GM12878 (cell line): ENCODE measurements at regions not wholly inside any gene's neighbourhood (a gene's known extent, or its start where the extent isn't known, plus 50 kb on each side); places are given as distances from the start of the nearest gene placed in this dataset.

Experiments
- ATAC-seq: fragments of 200-7000 bp; cut with Tn5 transposase; 3 replicates; pipeline ENCODE4 v1.9.1; 2020; ENCODE audit warnings: mild to moderate bottlenecking, moderate library complexity
- BruUV-seq: library from RNA; stranded (reverse); fragments of 400-500 nt; replicated peaks from 2 replicates; lab custom pipeline; 2021; lab: Mats Ljungman, UMichigan
- CTCF ChIA-PET: fragments of 300-600 bp; sonication (Branson Sonifier 250); formaldehyde crosslinking; extraction: SDS; loops from one replicate; lab custom pipeline; 2021; ENCODE audit warnings: inconsistent platforms; lab: Yijun Ruan, JAX
- POLR2A ChIA-PET: fragments of 350-600 bp; formaldehyde crosslinking; extraction: SDS; loops from one replicate; lab custom pipeline; 2021; ENCODE audit warnings: inconsistent platforms; lab: Charles Lee
- RAD21 ChIA-PET: fragments of 300-600 bp; sonication (Branson Sonifier 250); formaldehyde crosslinking; loops from one replicate; lab custom pipeline; 2023; ENCODE audit warnings: antibody characterized with exemption; ENCODE audit not compliant: unreplicated experiment; lab: Charles Lee
- SMC1A ChIA-PET: fragments of 300-600 bp; sonication (Branson Sonifier 250); formaldehyde crosslinking; loops from one replicate; lab custom pipeline; 2023; ENCODE audit not compliant: unreplicated experiment, uncharacterized antibody; lab: Charles Lee
- DNase-seq: peaks from one replicate; pipeline ENCODE4 v3.0.0-alpha.2; 2011; ENCODE audit warnings: low read depth, low spot score
- FAIRE-seq: peaks from 3 replicates; lab custom pipeline; 2011; peaks lifted over from hg19 to GRCh38; lab: Jason Lieb, UNC
- H2AFZ ChIP-seq: 2 replicates; pipeline ENCODE4 v1.6.0; 2011; ENCODE audit warnings: low read depth, low read length, control low read depth; ENCODE audit not compliant: control insufficient read depth
- H3K27ac ChIP-seq: 2 replicates; pipeline ENCODE4 v1.5.1; 2011; ENCODE audit warnings: control low read depth; ENCODE audit not compliant: control insufficient read depth, insufficient read depth
- H3K27me3 ChIP-seq, 2 experiments: replicated peaks in 1 of 2; 2 replicates each; pipeline versions ENCODE4 v1.6.0 to v1.6.1; 2011; ENCODE audit warnings: low read length in 1 of 2; ENCODE audit not compliant: control insufficient read depth in 2 of 2, insufficient read depth in 2 of 2
- H3K36me3 ChIP-seq, 2 experiments: 2 replicates each; pipeline ENCODE4 v1.5.1; 2011; ENCODE audit warnings: low read length in 1 of 2; ENCODE audit not compliant: control insufficient read depth in 2 of 2, insufficient read depth in 2 of 2
- H3K4me1 ChIP-seq: 2 replicates; pipeline ENCODE4 v1.6.1; 2011; ENCODE audit warnings: mild to moderate bottlenecking, low read length, moderate library complexity, mixed read lengths; ENCODE audit not compliant: control insufficient read depth, insufficient read depth
- H3K4me2 ChIP-seq: 2 replicates; pipeline ENCODE4 v1.6.0; 2011; ENCODE audit warnings: control low read depth; ENCODE audit not compliant: control insufficient read depth, insufficient read depth
- H3K4me3 ChIP-seq: fragments of 200-600 bp; sonication (generic); 2 replicates; pipeline ENCODE4 v1.5.1; 2016
- H3K79me2 ChIP-seq: 2 replicates; pipeline ENCODE4 v1.6.0; 2011; ENCODE audit warnings: low read length; ENCODE audit not compliant: control insufficient read depth, insufficient read depth
- H3K9ac ChIP-seq: 2 replicates; pipeline ENCODE4 v1.8.0; 2011; ENCODE audit warnings: low read length, control low read depth, mixed read lengths; ENCODE audit not compliant: control insufficient read depth, insufficient read depth
- H3K9me3 ChIP-seq: replicated peaks from 3 replicates; pipeline ENCODE4 v1.5.1; 2011; ENCODE audit warnings: mild to moderate bottlenecking, low read length; ENCODE audit not compliant: control insufficient read depth, insufficient read depth
- H4K20me1 ChIP-seq: 2 replicates; pipeline ENCODE4 v1.6.0; 2011; ENCODE audit not compliant: control insufficient read depth, insufficient read depth
- ATF7 ChIP-seq: fragments of 450-650 bp; IDR thresholded peaks from 2 replicates; pipeline ENCODE4 v1.6.1; 2016; ENCODE audit warnings: low read depth, mild to moderate bottlenecking
- CHD1 ChIP-seq: IDR thresholded peaks from 2 replicates; pipeline ENCODE4 v1.6.1; 2012; ENCODE audit warnings: low read depth, low read length, improper control_type of control experiment
- LARP7 ChIP-seq: fragments of 450-650 bp; IDR thresholded peaks from 2 replicates; pipeline ENCODE4 v1.6.1; 2017; ENCODE audit warnings: mild to moderate bottlenecking
- RB1 ChIP-seq: fragments of 450-650 bp; formaldehyde crosslinking; IDR thresholded peaks from 2 replicates; pipeline ENCODE4 v1.6.1; 2017; ENCODE audit warnings: mild to moderate bottlenecking, borderline replicate concordance
- TCF12 ChIP-seq: IDR thresholded peaks from 2 replicates; pipeline ENCODE4 v1.6.1; 2011; ENCODE audit warnings: low read depth, mild to moderate bottlenecking, low read length
- ZBED1 ChIP-seq: IDR thresholded peaks from 2 replicates; pipeline ENCODE4 v1.6.1; 2016; ENCODE audit warnings: borderline replicate concordance
- WGBS: methylation state at CpG from one replicate; pipeline ENCODE4 v1.1.6; 2016; ENCODE audit warnings: low lambda C conversion rate; ENCODE audit not compliant: insufficient replicate concordance, insufficient coverage; ENCODE audit errors: missing lambda C conversion rate; 5-methylcytosine and 5-hydroxymethylcytosine counted together
- in situ Hi-C: fragments of 300-500 bp; cut with MboI; formaldehyde crosslinking; loops from 9 replicates; pipeline ENCODE4 v1.14.3; 2018; ENCODE audit warnings: mixed read lengths
- intact Hi-C: fragments of 100-400 bp; cut with micrococcal nuclease; formaldehyde crosslinking; loops from one replicate; pipeline ENCODE4 v1.14.2; 2022; ENCODE audit not compliant: unreplicated experiment
- TF ChIP-seq, protein P1 (sequence below): fragments of 450-650 bp; IDR thresholded peaks from 2 replicates; pipeline ENCODE4 v1.6.1; 2017; ENCODE audit warnings: antibody characterized with exemption, mild to moderate bottlenecking, moderate library complexity

- Histone ChIP-seq H3K4me3 (no peak overlapping the region), H3K4me1 (no peaks in the 10 kb centered on the region), H4K20me1 (no peaks in the 10 kb centered on the region), H3K27me3 (no peaks in the 10 kb centered on the region), H2AFZ (no peak overlapping the region), H3K27ac (no peak overlapping the region), H3K36me3 (no peaks in the 10 kb centered on the region), H3K79me2 (no peaks in the 10 kb centered on the region), H3K9ac (no peak overlapping the region), H3K9me3 (no peaks in the 10 kb centered on the region), H3K4me2 (no peak overlapping the region)
- ChIA-PET RAD21 (no interaction called here), CTCF (interaction anchor here (2.8 kb wide), 1 partner anchor 9 kb away, joined by 17 read pairs; no protein-coding TSS in a partner anchor), POLR2A (no interaction called here), SMC1A (no interaction called here)
- FAIRE-seq, result no peak
- BruUV-seq, result no TSS peak
- intact Hi-C loops (no loop called here), in situ Hi-C loops (no loop called here)
- WGBS, result 48% methylated on average over 3 of the region's 3 CpGs
- no peak for ATAC-seq
- no peak for TF ChIP-seq CHD1
- TF ChIP-seq ATF7, result no peak
- no peak for TF ChIP-seq RB1
- no peak for TF ChIP-seq TCF12
- TF ChIP-seq LARP7, result no peak
- no peak for TF ChIP-seq ZBED1
- TF ChIP-seq, protein P1, sequence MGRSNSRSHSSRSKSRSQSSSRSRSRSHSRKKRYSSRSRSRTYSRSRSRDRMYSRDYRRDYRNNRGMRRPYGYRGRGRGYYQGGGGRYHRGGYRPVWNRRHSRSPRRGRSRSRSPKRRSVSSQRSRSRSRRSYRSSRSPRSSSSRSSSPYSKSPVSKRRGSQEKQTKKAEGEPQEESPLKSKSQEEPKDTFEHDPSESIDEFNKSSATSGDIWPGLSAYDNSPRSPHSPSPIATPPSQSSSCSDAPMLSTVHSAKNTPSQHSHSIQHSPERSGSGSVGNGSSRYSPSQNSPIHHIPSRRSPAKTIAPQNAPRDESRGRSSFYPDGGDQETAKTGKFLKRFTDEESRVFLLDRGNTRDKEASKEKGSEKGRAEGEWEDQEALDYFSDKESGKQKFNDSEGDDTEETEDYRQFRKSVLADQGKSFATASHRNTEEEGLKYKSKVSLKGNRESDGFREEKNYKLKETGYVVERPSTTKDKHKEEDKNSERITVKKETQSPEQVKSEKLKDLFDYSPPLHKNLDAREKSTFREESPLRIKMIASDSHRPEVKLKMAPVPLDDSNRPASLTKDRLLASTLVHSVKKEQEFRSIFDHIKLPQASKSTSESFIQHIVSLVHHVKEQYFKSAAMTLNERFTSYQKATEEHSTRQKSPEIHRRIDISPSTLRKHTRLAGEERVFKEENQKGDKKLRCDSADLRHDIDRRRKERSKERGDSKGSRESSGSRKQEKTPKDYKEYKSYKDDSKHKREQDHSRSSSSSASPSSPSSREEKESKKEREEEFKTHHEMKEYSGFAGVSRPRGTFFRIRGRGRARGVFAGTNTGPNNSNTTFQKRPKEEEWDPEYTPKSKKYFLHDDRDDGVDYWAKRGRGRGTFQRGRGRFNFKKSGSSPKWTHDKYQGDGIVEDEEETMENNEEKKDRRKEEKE, result no peak
- no peak for DNase-seq
These were observed 260.8 kb downstream of the ARPP21 start for GRCh38 chr3:35900079-35900478.
